ENCODE measurements at regions not wholly inside any gene's neighbourhood (a gene's known extent, or its start where the extent isn't known, plus 50 kb on each side); places are given as distances from the start of the nearest gene placed in this dataset.

- no peak for TF ChIP-seq CTCF (IDR thresholded peaks at IDR 0.05; ENCODE audit: low read depth, low read length, missing control alignments)
- DNase-seq (ENCODE audit: low read depth), result no peak
- no peak overlapping the region for H3K4me3 ChIP-seq (ENCODE audit: low read depth, low read length)
- in situ Hi-C loops (cut with HindIII; ENCODE audit: low sequenced_read_pairs), result no loop called here
Observed at GRCh38 chr1:165055581-165055980, 300.9 kb downstream of the LMX1A start.

- in situ Hi-C loops (cut with HindIII; ENCODE audit: low sequenced_read_pairs), result no loop called here
Observed at GRCh38 chr1:165054627-165055026, 301.9 kb downstream of the LMX1A start.

GRCh38 chr1:165053351-165053750 lies 303.2 kb downstream of the LMX1A start:
- no peak for TF ChIP-seq CTCF (IDR thresholded peaks at IDR 0.05; ENCODE audit: low read depth, low read length, missing control alignments)
- DNase-seq (ENCODE audit: low read depth), result no peak
- in situ Hi-C loops (cut with HindIII; ENCODE audit: low sequenced_read_pairs), result no loop called here
- no peak overlapping the region for H3K4me3 ChIP-seq (ENCODE audit: low read depth, low read length)

More at GRCh38 chr1:165054627-165055026, 301.9 kb downstream of the LMX1A start:
- no peak for DNase-seq (ENCODE audit: low read depth)
- no peak for TF ChIP-seq CTCF (IDR thresholded peaks at IDR 0.05; ENCODE audit: low read depth, low read length, missing control alignments)
- no peak overlapping the region for H3K4me3 ChIP-seq (ENCODE audit: low read depth, low read length)

- H3K4me3 ChIP-seq (ENCODE audit: low read depth, low read length), result no peak overlapping the region
- TF ChIP-seq CTCF (IDR thresholded peaks at IDR 0.05; ENCODE audit: low read depth, low read length, missing control alignments), result no peak
- in situ Hi-C loops (cut with HindIII; ENCODE audit: low sequenced_read_pairs), result no loop called here
- DNase-seq (ENCODE audit: low read depth), result no peak
Observed at GRCh38 chr1:165052936-165053335, 303.6 kb downstream of the LMX1A start.

- no peak for TF ChIP-seq CTCF (IDR thresholded peaks at IDR 0.05; ENCODE audit: low read depth, low read length, missing control alignments)
- no peak overlapping the region for H3K4me3 ChIP-seq (ENCODE audit: low read depth, low read length)
- in situ Hi-C loops (cut with HindIII; ENCODE audit: low sequenced_read_pairs), result no loop called here
- DNase-seq (ENCODE audit: low read depth), result no peak
Observed at GRCh38 chr1:165052431-165052830, 304.1 kb downstream of the LMX1A start.

GRCh38 chr1:165050246-165050645 lies 306.3 kb downstream of the LMX1A start:
- H3K4me3 ChIP-seq (ENCODE audit: low read depth, low read length), result no peak overlapping the region
- no peak for TF ChIP-seq CTCF (IDR thresholded peaks at IDR 0.05; ENCODE audit: low read depth, low read length, missing control alignments)
- no peak for DNase-seq (ENCODE audit: low read depth)
- in situ Hi-C loops (cut with HindIII; ENCODE audit: low sequenced_read_pairs), result no loop called here

GRCh38 chr1:165047994-165048393 lies 308.5 kb downstream of the LMX1A start:
- in situ Hi-C loops (cut with HindIII; ENCODE audit: low sequenced_read_pairs), result no loop called here
- H3K4me3 ChIP-seq (ENCODE audit: low read depth, low read length), result no peak overlapping the region
- DNase-seq (ENCODE audit: low read depth), result no peak
- no peak for TF ChIP-seq CTCF (IDR thresholded peaks at IDR 0.05; ENCODE audit: low read depth, low read length, missing control alignments)

Data from astrocyte of the cerebellum (primary cell).